Glutamatergic neuron (in vitro differentiated cells): ENCODE measurements at regions not wholly inside any gene's neighbourhood (a gene's known extent, or its start where the extent isn't known, plus 50 kb on each side); places are given as distances from the start of the nearest gene placed in this dataset.

Experiments used
- DNase-seq: peaks from one replicate; pipeline ENCODE4 v3.0.0; 2022
- H3K27ac Mint-ChIP-seq: one replicate; pipeline ENCODE4 v1.8.0; 2020; ENCODE audit warnings: mild to moderate bottlenecking, mixed read lengths, inconsistent platforms; ENCODE audit not compliant: unreplicated experiment
- H3K27me3 Mint-ChIP-seq: one replicate; pipeline ENCODE4 v1.8.0; 2020; ENCODE audit warnings: mild to moderate bottlenecking, moderate library complexity, mixed read lengths, inconsistent platforms; ENCODE audit not compliant: unreplicated experiment
- H3K36me3 Mint-ChIP-seq: one replicate; pipeline ENCODE4 v1.8.0; 2020; ENCODE audit warnings: mild to moderate bottlenecking, mixed read lengths, inconsistent platforms; ENCODE audit not compliant: unreplicated experiment
- H3K4me1 Mint-ChIP-seq: one replicate; pipeline ENCODE4 v1.8.0; 2020; ENCODE audit warnings: mild to moderate bottlenecking, low read depth, mixed read lengths, inconsistent platforms; ENCODE audit not compliant: unreplicated experiment
- H3K4me3 Mint-ChIP-seq: one replicate; pipeline ENCODE4 v1.8.0; 2020; ENCODE audit warnings: mild to moderate bottlenecking, mixed read lengths, inconsistent platforms; ENCODE audit not compliant: unreplicated experiment
- H3K9me3 Mint-ChIP-seq: one replicate; pipeline ENCODE4 v1.8.0; 2020; ENCODE audit warnings: mild to moderate bottlenecking, moderate library complexity, mixed read lengths, inconsistent platforms; ENCODE audit not compliant: unreplicated experiment
- TF ChIP-seq, protein P1 (sequence below): fragments of 200-600 bp; sonication (generic); IDR thresholded peaks from one replicate; pipeline ENCODE4 v1.5.0; 2021; ENCODE audit not compliant: partially characterized antibody, unreplicated experiment

DNA sequence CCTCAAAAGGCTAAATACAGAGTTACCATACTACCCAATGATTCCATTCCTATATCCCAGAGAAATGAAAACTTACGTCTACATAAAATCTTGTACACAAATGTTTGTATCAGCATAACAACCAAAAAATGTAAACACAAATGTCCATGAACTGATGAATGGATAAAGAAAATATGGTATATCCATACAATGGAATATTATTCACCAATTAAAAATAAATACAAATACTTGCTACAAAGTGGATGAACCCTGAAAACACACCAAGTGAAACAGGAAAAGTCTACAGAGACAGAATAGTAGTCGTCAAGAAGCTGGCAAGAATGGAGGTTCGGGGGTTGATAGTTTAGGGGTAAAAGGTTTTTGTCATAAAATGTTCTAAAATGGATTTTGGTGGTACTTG is 54.0 kb upstream of the ANKRD28 start:
- DNase-seq, result no peak
- Mint-ChIP-seq H3K36me3 (peaks cover 12% of the 10 kb centered on the region), H3K27me3 (peaks cover 2% of the 10 kb centered on the region), H3K4me1 (peaks cover 10% of the 10 kb centered on the region), H3K4me3 (no peak overlapping the region), H3K27ac (no peak overlapping the region), H3K9me3 (no peaks in the 10 kb centered on the region)
- TF ChIP-seq, protein P1, sequence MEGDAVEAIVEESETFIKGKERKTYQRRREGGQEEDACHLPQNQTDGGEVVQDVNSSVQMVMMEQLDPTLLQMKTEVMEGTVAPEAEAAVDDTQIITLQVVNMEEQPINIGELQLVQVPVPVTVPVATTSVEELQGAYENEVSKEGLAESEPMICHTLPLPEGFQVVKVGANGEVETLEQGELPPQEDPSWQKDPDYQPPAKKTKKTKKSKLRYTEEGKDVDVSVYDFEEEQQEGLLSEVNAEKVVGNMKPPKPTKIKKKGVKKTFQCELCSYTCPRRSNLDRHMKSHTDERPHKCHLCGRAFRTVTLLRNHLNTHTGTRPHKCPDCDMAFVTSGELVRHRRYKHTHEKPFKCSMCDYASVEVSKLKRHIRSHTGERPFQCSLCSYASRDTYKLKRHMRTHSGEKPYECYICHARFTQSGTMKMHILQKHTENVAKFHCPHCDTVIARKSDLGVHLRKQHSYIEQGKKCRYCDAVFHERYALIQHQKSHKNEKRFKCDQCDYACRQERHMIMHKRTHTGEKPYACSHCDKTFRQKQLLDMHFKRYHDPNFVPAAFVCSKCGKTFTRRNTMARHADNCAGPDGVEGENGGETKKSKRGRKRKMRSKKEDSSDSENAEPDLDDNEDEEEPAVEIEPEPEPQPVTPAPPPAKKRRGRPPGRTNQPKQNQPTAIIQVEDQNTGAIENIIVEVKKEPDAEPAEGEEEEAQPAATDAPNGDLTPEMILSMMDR, result no peak

- H3K9me3 Mint-ChIP-seq, result peaks cover 15% of the 10 kb centered on the region
- peaks cover 23% of the 10 kb centered on the region for H3K4me1 Mint-ChIP-seq
- H3K27me3 Mint-ChIP-seq, result peaks cover 14% of the 10 kb centered on the region
These were observed 61.0 kb upstream of the ANKRD28 start for GRCh38 chr3:15858547-15859506.

GRCh38 chr3:15859507-15860013 is 61.8 kb upstream of the ANKRD28 start:
- H3K27ac Mint-ChIP-seq, result peak overlapping the region; percentile 68

More at GRCh38 chr3:15858547-15859506, 61.0 kb upstream of the ANKRD28 start:
- TF ChIP-seq, protein P1, result no peak
- peak; percentile 55 for DNase-seq
- H3K4me3 Mint-ChIP-seq, result peak overlapping the region; percentile 98
- peak overlapping the region; percentile 95 for H3K27ac Mint-ChIP-seq
- peaks cover 10% of the 10 kb centered on the region for H3K36me3 Mint-ChIP-seq

GRCh38 chr3:15860014-15860934 is 62.5 kb upstream of the ANKRD28 start:
- H3K4me1 Mint-ChIP-seq, result peaks cover 22% of the 10 kb centered on the region
- TF ChIP-seq, protein P1, result no peak

More at GRCh38 chr3:15859507-15860013, 61.8 kb upstream of the ANKRD28 start:
- peaks cover 4% of the 10 kb centered on the region for H3K36me3 Mint-ChIP-seq
- H3K9me3 Mint-ChIP-seq, result peaks cover 15% of the 10 kb centered on the region
- H3K4me3 Mint-ChIP-seq, result peak overlapping the region; percentile 83
- peaks cover 14% of the 10 kb centered on the region for H3K27me3 Mint-ChIP-seq
- H3K4me1 Mint-ChIP-seq, result peaks cover 23% of the 10 kb centered on the region
- TF ChIP-seq, protein P1, result no peak
- DNase-seq, result peak; percentile 89

More at GRCh38 chr3:15860014-15860934, 62.5 kb upstream of the ANKRD28 start:
- Mint-ChIP-seq H3K27me3 (peaks cover 13% of the 10 kb centered on the region), H3K9me3 (peaks cover 15% of the 10 kb centered on the region), H3K4me3 (peak overlapping the region; percentile 93), H3K36me3 (peaks cover 10% of the 10 kb centered on the region), H3K27ac (peak overlapping the region; percentile 99)
- peak; percentile 81 for DNase-seq
